ENCODE measurements at regions not wholly inside any gene's neighbourhood (a gene's known extent, or its start where the extent isn't known, plus 50 kb on each side); places are given as distances from the start of the nearest gene placed in this dataset.

- TF ChIP-seq CTCF (IDR thresholded peaks at IDR 0.05; ENCODE audit: low read length) (no peak), EZH2 (IDR thresholded peaks at IDR 0.05; ENCODE audit: borderline replicate concordance, low read length) (no peak)
These were observed 108.5 kb downstream of the DACT1 start for GRCh38 chr14:58746261-58746660.

Data from OCI-LY1 (cell line).